ENCODE measurements at regions not wholly inside any gene's neighbourhood (a gene's known extent, or its start where the extent isn't known, plus 50 kb on each side); places are given as distances from the start of the nearest gene placed in this dataset.
A peak's percentile ranks its signal among the peaks of the same experiment; 100 is the strongest.

GRCh38 chr9:129374651-129375050 is 196.6 kb upstream of the IER5L start:
- no peak for TF ChIP-seq CTCF (IDR thresholded peaks at IDR 0.05)
- DNase-seq (ENCODE audit: low spot score), result no peak
- Mint-ChIP-seq H3K4me1 (ENCODE audit: low read depth) (peaks cover 3% of the 10 kb centered on the region), H3K27ac (ENCODE audit: unreplicated experiment) (no peak overlapping the region), H3K27me3 (ENCODE audit: low read depth) (peaks cover 2% of the 10 kb centered on the region), H3K36me3 (ENCODE audit: low read depth) (no peaks in the 10 kb centered on the region), H3K9me3 (ENCODE audit: low read depth) (no peaks in the 10 kb centered on the region), H3K4me3 (ENCODE audit: unreplicated experiment) (no peak overlapping the region)

GRCh38 chr9:129374231-129374630 is 196.2 kb upstream of the IER5L start:
- Mint-ChIP-seq H3K4me1 (ENCODE audit: low read depth) (peaks cover 3% of the 10 kb centered on the region), H3K4me3 (ENCODE audit: unreplicated experiment) (no peak overlapping the region), H3K9me3 (ENCODE audit: low read depth) (no peaks in the 10 kb centered on the region), H3K27ac (ENCODE audit: unreplicated experiment) (no peak overlapping the region), H3K27me3 (ENCODE audit: low read depth) (peaks cover 2% of the 10 kb centered on the region), H3K36me3 (ENCODE audit: low read depth) (no peaks in the 10 kb centered on the region)
- TF ChIP-seq CTCF (IDR thresholded peaks at IDR 0.05), result no peak
- DNase-seq (ENCODE audit: low spot score), result no peak

- H3K27me3 Mint-ChIP-seq (ENCODE audit: low read depth), result no peaks in the 10 kb centered on the region
- peaks cover 3% of the 10 kb centered on the region for H3K4me1 Mint-ChIP-seq (ENCODE audit: low read depth)
- no peak overlapping the region for H3K4me3 Mint-ChIP-seq (ENCODE audit: unreplicated experiment)
- TF ChIP-seq CTCF (IDR thresholded peaks at IDR 0.05), result no peak
- H3K27ac Mint-ChIP-seq (ENCODE audit: unreplicated experiment), result no peak overlapping the region
- peaks cover 3% of the 10 kb centered on the region for H3K9me3 Mint-ChIP-seq (ENCODE audit: low read depth)
- no peaks in the 10 kb centered on the region for H3K36me3 Mint-ChIP-seq (ENCODE audit: low read depth)
- peak; percentile 12 for DNase-seq (ENCODE audit: low spot score)
Observed at GRCh38 chr9:129373361-129373760, 195.3 kb upstream of the IER5L start.

GRCh38 chr9:129370770-129371169 is 192.7 kb upstream of the IER5L start:
- DNase-seq (ENCODE audit: low spot score), result peak; percentile 13
- no peak for TF ChIP-seq CTCF (IDR thresholded peaks at IDR 0.05)
- no peak overlapping the region for H3K4me3 Mint-ChIP-seq (ENCODE audit: unreplicated experiment)
- H3K27me3 Mint-ChIP-seq (ENCODE audit: low read depth), result no peaks in the 10 kb centered on the region
- no peaks in the 10 kb centered on the region for H3K4me1 Mint-ChIP-seq (ENCODE audit: low read depth)
- peaks cover 3% of the 10 kb centered on the region for H3K9me3 Mint-ChIP-seq (ENCODE audit: low read depth)
- no peak overlapping the region for H3K27ac Mint-ChIP-seq (ENCODE audit: unreplicated experiment)
- H3K36me3 Mint-ChIP-seq (ENCODE audit: low read depth), result no peaks in the 10 kb centered on the region

GRCh38 chr9:129368444-129368978 is 190.4 kb upstream of the IER5L start:
- DNase-seq (ENCODE audit: low spot score), result peak; percentile 17
- H3K36me3 Mint-ChIP-seq (ENCODE audit: low read depth), result no peaks in the 10 kb centered on the region
- no peaks in the 10 kb centered on the region for H3K4me1 Mint-ChIP-seq (ENCODE audit: low read depth)

More at GRCh38 chr9:129368444-129368978, 190.4 kb upstream of the IER5L start:
- no peaks in the 10 kb centered on the region for H3K27me3 Mint-ChIP-seq (ENCODE audit: low read depth)
- no peak overlapping the region for H3K27ac Mint-ChIP-seq (ENCODE audit: unreplicated experiment)
- peaks cover 3% of the 10 kb centered on the region for H3K9me3 Mint-ChIP-seq (ENCODE audit: low read depth)
- no peak for TF ChIP-seq CTCF (IDR thresholded peaks at IDR 0.05)
- no peak overlapping the region for H3K4me3 Mint-ChIP-seq (ENCODE audit: unreplicated experiment)

All from chondrocyte (in vitro differentiated cells).